Smooth muscle cell (in vitro differentiated cells): ENCODE measurements at regions not wholly inside any gene's neighbourhood (a gene's known extent, or its start where the extent isn't known, plus 50 kb on each side); places are given as distances from the start of the nearest gene placed in this dataset.
A peak's percentile ranks its signal among the peaks of the same experiment; 100 is the strongest.

Experiments
- DNase-seq: peaks from one replicate; lab custom pipeline; 2025; ENCODE audit not compliant: unreplicated experiment; lab: John Stamatoyannopoulos, UW
- H2AFZ ChIP-seq: fragments of 200-600 bp; sonication (generic); 2 replicates; pipeline ENCODE4 v1.6.0; 2016; ENCODE audit warnings: antibody characterized with exemption, low read depth, mild to moderate bottlenecking
- H3F3A ChIP-seq: fragments of 200-600 bp; sonication (generic); 2 replicates; pipeline ENCODE4 v1.6.0; 2017; ENCODE audit warnings: antibody characterized with exemption, low read depth
- H3K27ac ChIP-seq: fragments of 200-600 bp; sonication (generic); 2 replicates; pipeline ENCODE4 v1.5.1; 2016; ENCODE audit warnings: low read depth, mild to moderate bottlenecking
- H3K27me3 ChIP-seq: fragments of 200-600 bp; sonication (generic); 2 replicates; pipeline ENCODE4 v1.6.1; 2016; ENCODE audit warnings: low read depth, mild to moderate bottlenecking
- H3K36me3 ChIP-seq: fragments of 200-600 bp; sonication (generic); 2 replicates; pipeline ENCODE4 v1.5.1; 2016; ENCODE audit warnings: low read depth
- H3K4me1 ChIP-seq: fragments of 200-600 bp; sonication (generic); 2 replicates; pipeline ENCODE4 v1.5.1; 2016; ENCODE audit warnings: low read depth
- H3K4me2 ChIP-seq: fragments of 200-600 bp; sonication (generic); 2 replicates; pipeline ENCODE4 v1.6.0; 2016; ENCODE audit warnings: mild to moderate bottlenecking
- H3K4me3 ChIP-seq: fragments of 200-600 bp; sonication (generic); 2 replicates; pipeline ENCODE4 v1.5.1; 2016; ENCODE audit warnings: mild to moderate bottlenecking
- H3K79me2 ChIP-seq: fragments of 200-600 bp; sonication (generic); 2 replicates; pipeline ENCODE4 v1.6.0; 2016; ENCODE audit warnings: low read depth, mild to moderate bottlenecking
- H3K9ac ChIP-seq: fragments of 200-600 bp; sonication (generic); 2 replicates; pipeline ENCODE4 v1.6.0; 2016; ENCODE audit warnings: low read depth
- H3K9me3 ChIP-seq: fragments of 200-600 bp; sonication (generic); replicated peaks from 2 replicates; pipeline ENCODE4 v1.5.1; 2016; ENCODE audit warnings: low read depth
- H4K20me1 ChIP-seq: fragments of 200-600 bp; sonication (generic); 2 replicates; pipeline ENCODE4 v1.6.0; 2016; ENCODE audit warnings: low read depth
- CTCF ChIP-seq: fragments of 200-600 bp; sonication (generic); IDR thresholded peaks from 2 replicates; pipeline ENCODE4 v1.5.1; 2017; ENCODE audit warnings: borderline replicate concordance, mild to moderate bottlenecking, antibody characterized with exemption; ENCODE audit not compliant: insufficient read depth, poor library complexity, severe bottlenecking
- WGBS: methylation state at CpG from one replicate; pipeline ENCODE4 v1.1.7; 2016; ENCODE audit warnings: low lambda C conversion rate; 5-methylcytosine and 5-hydroxymethylcytosine counted together

GRCh38 chr2:128526455-128526976, 207.8 kb upstream of the HS6ST1 start:
- TF ChIP-seq CTCF: no peak
- Histone ChIP-seq H3K4me2 (no peak overlapping the region), H3K9ac (no peak overlapping the region), H3F3A (no peaks in the 10 kb centered on the region), H3K36me3 (no peaks in the 10 kb centered on the region), H3K9me3 (no peaks in the 10 kb centered on the region), H3K27me3 (no peaks in the 10 kb centered on the region), H3K4me1 (no peaks in the 10 kb centered on the region), H2AFZ (no peak overlapping the region), H3K4me3 (no peak overlapping the region), H4K20me1 (no peaks in the 10 kb centered on the region), H3K79me2 (no peaks in the 10 kb centered on the region), H3K27ac (no peak overlapping the region)
- no peak for DNase-seq
- WGBS: 54% methylated on average over 14 of the region's 14 CpGs

GRCh38 chr2:128528133-128528532, 209.5 kb upstream of the HS6ST1 start:
- Histone ChIP-seq H3K9me3 (no peaks in the 10 kb centered on the region), H3K4me1 (no peaks in the 10 kb centered on the region), H4K20me1 (no peaks in the 10 kb centered on the region), H3K9ac (no peak overlapping the region), H3K36me3 (no peaks in the 10 kb centered on the region), H3K4me3 (no peak overlapping the region), H2AFZ (no peak overlapping the region), H3K4me2 (no peak overlapping the region), H3F3A (no peaks in the 10 kb centered on the region), H3K27me3 (no peaks in the 10 kb centered on the region), H3K27ac (no peak overlapping the region), H3K79me2 (no peaks in the 10 kb centered on the region)
- TF ChIP-seq CTCF: no peak
- no peak for DNase-seq
- WGBS: 86% methylated on average over 5 of the region's 5 CpGs

- Histone ChIP-seq H3K27me3 (no peaks in the 10 kb centered on the region), H2AFZ (no peak overlapping the region), H3K79me2 (no peaks in the 10 kb centered on the region), H3K27ac (no peak overlapping the region), H3K4me3 (no peak overlapping the region), H3K4me2 (no peak overlapping the region), H3K4me1 (no peaks in the 10 kb centered on the region), H4K20me1 (no peaks in the 10 kb centered on the region), H3K9ac (no peak overlapping the region), H3F3A (no peaks in the 10 kb centered on the region), H3K36me3 (no peaks in the 10 kb centered on the region), H3K9me3 (no peaks in the 10 kb centered on the region)
- no peak for DNase-seq
- WGBS: 96% methylated on average over 4 of the region's 4 CpGs
- no peak for TF ChIP-seq CTCF
Observed at GRCh38 chr2:128530025-128530573, 211.4 kb upstream of the HS6ST1 start.

- Histone ChIP-seq H3K36me3 (no peaks in the 10 kb centered on the region), H3K4me1 (peaks cover 6% of the 10 kb centered on the region), H4K20me1 (no peaks in the 10 kb centered on the region), H3K4me3 (no peak overlapping the region), H3K27me3 (no peaks in the 10 kb centered on the region), H3K27ac (no peak overlapping the region), H3F3A (peaks cover 6% of the 10 kb centered on the region), H3K9me3 (no peaks in the 10 kb centered on the region), H3K79me2 (no peaks in the 10 kb centered on the region), H3K4me2 (no peak overlapping the region), H3K9ac (no peak overlapping the region), H2AFZ (no peak overlapping the region)
- DNase-seq: no peak
- TF ChIP-seq CTCF: peak; percentile 20
Observed at GRCh38 chr2:128531856-128532255, 213.2 kb upstream of the HS6ST1 start.
